ENCODE measurements at regions not wholly inside any gene's neighbourhood (a gene's known extent, or its start where the extent isn't known, plus 50 kb on each side); places are given as distances from the start of the nearest gene placed in this dataset.

- peak; percentile 54 for DNase-seq
Observed at GRCh38 chr21:22044431-22044830, 1046.2 kb downstream of the NCAM2 start.

- no peak for DNase-seq
Observed at GRCh38 chr21:22046576-22046975, 1048.4 kb downstream of the NCAM2 start.

GRCh38 chr21:22056904-22057303, 1058.7 kb downstream of the NCAM2 start:
- no peak for DNase-seq

GRCh38 chr21:22062472-22063139, 1064.4 kb downstream of the NCAM2 start:
- DNase-seq: peak; percentile 19

GRCh38 chr21:22063140-22063539, 1064.9 kb downstream of the NCAM2 start:
- no peak for DNase-seq

- DNase-seq: no peak
Observed at GRCh38 chr21:22076471-22076870, 1078.3 kb downstream of the NCAM2 start.

GRCh38 chr21:22083899-22084298, 1085.7 kb downstream of the NCAM2 start:
- no peak for DNase-seq

GRCh38 chr21:22096314-22096713, 1098.1 kb downstream of the NCAM2 start:
- no peak for DNase-seq

GRCh38 chr21:22106720-22107410, 1108.7 kb downstream of the NCAM2 start:
- DNase-seq: no peak

- peak; percentile 38 for DNase-seq
Observed at GRCh38 chr21:22115746-22116145, 1117.5 kb downstream of the NCAM2 start.

GRCh38 chr21:22120616-22121266, 1122.5 kb downstream of the NCAM2 start:
- no peak for DNase-seq

GRCh38 chr21:22125581-22125980, 1127.4 kb downstream of the NCAM2 start:
- DNase-seq: peak; percentile 36

GRCh38 chr21:22128671-22129070, 1130.5 kb downstream of the NCAM2 start:
- DNase-seq: no peak

GRCh38 chr21:22132358-22133071, 1134.3 kb downstream of the NCAM2 start:
- no peak for DNase-seq

GRCh38 chr21:22136740-22137139, 1138.5 kb downstream of the NCAM2 start:
- DNase-seq: no peak

- DNase-seq: no peak
Observed at GRCh38 chr21:22138297-22139016, 1140.2 kb downstream of the NCAM2 start.

- no peak for DNase-seq
Observed at GRCh38 chr21:22145545-22145944, 1147.3 kb downstream of the NCAM2 start.

GRCh38 chr21:22154579-22155274, 1156.5 kb downstream of the NCAM2 start:
- DNase-seq: no peak

- no peak for DNase-seq
Observed at GRCh38 chr21:22164912-22165311, 1166.7 kb downstream of the NCAM2 start.

GRCh38 chr21:22174746-22175145, 1176.5 kb downstream of the NCAM2 start:
- DNase-seq: no peak

GRCh38 chr21:22189278-22189677, 1191.1 kb downstream of the NCAM2 start:
- DNase-seq: no peak

- no peak for DNase-seq
Observed at GRCh38 chr21:22191581-22191980, 1193.4 kb downstream of the NCAM2 start.
